Vagina (tissue), 2 donors: ENCODE measurements at regions not wholly inside any gene's neighbourhood (a gene's known extent, or its start where the extent isn't known, plus 50 kb on each side); places are given as distances from the start of the nearest gene placed in this dataset.

ENCODE experiments used
- DNase-seq, 2 donors: peaks; one replicate each; pipeline ENCODE4 v3.0.0-alpha.2; 2017; ENCODE audit errors: extremely low spot score in 2 of 2
- H3K27ac ChIP-seq: fragments of 200-600 bp; sonication (generic); one replicate; pipeline ENCODE4 v1.5.1; 2019
- H3K27me3 ChIP-seq: fragments of 200-600 bp; sonication (generic); one replicate; pipeline ENCODE4 v1.5.1; 2019
- H3K36me3 ChIP-seq, 2 donors: fragments of 200-600 bp; sonication (generic); one replicate each; pipeline ENCODE4 v1.5.1; 2017 to 2019
- H3K4me1 ChIP-seq: fragments of 200-600 bp; sonication (generic); one replicate; pipeline ENCODE4 v1.5.1; 2019
- H3K4me3 ChIP-seq, 2 donors: fragments of 200-600 bp; sonication (generic); 1 replicate in 1 of 2; 2 replicates in 1 of 2; pipeline ENCODE4 v1.5.1; 2016 to 2019
- H3K9me3 ChIP-seq: fragments of 200-600 bp; sonication (generic); one replicate; pipeline ENCODE4 v1.5.1; 2019
- CTCF ChIP-seq, 3 experiments: fragments of 450-650 bp in 2 of 3; fragments of 200-600 bp in 1 of 3; sonication (generic) in 1 of 3; IDR thresholded peaks; one replicate each; pipeline ENCODE4 v1.5.1; 2017 to 2019; ENCODE audit warnings: antibody characterized with exemption in 3 of 3, mild to moderate bottlenecking in 2 of 3, moderate library complexity in 2 of 3
- POLR2A ChIP-seq, 2 donors: fragments of 450-650 bp; IDR thresholded peaks; one replicate each; pipeline ENCODE4 v1.6.1; 2017; ENCODE audit warnings: antibody characterized with exemption in 2 of 2, mild to moderate bottlenecking in 2 of 2, moderate library complexity in 2 of 2
- POLR2AphosphoS5 ChIP-seq, 2 donors: sonication (generic); formaldehyde crosslinking; IDR thresholded peaks; one replicate each; pipeline ENCODE4 v1.9.0; 2017; ENCODE audit warnings: antibody characterized with exemption in 2 of 2, mild to moderate bottlenecking in 2 of 2, low read depth in 1 of 2; ENCODE audit not compliant: insufficient read depth in 1 of 2
- intact Hi-C: fragments of 100-400 bp; cut with DNase I; formaldehyde crosslinking; loops from one replicate; pipeline ENCODE4 v1.15.1; 2023

- H3K36me3 ChIP-seq: no peaks in the 10 kb centered on the region
- no peaks in the 10 kb centered on the region for H3K4me1 ChIP-seq
- TF ChIP-seq CTCF (IDR thresholded peaks at IDR 0.05) (no peak), POLR2AphosphoS5 (IDR thresholded peaks at IDR 0.05; ENCODE audit: insufficient read depth in 1 of 2, low read depth in 1 of 2) (no peak), POLR2A (IDR thresholded peaks at IDR 0.05) (no peak)
- DNase-seq: no peak
- intact Hi-C loops: no loop called here
- H3K27me3 ChIP-seq: no peaks in the 10 kb centered on the region
- H3K9me3 ChIP-seq: peaks cover 3% of the 10 kb centered on the region
- H3K27ac ChIP-seq: no peak overlapping the region
- no peak overlapping the region for H3K4me3 ChIP-seq
Observed at GRCh38 chr2:71908798-71909197, 238.9 kb downstream of the CYP26B1 start.

DNA sequence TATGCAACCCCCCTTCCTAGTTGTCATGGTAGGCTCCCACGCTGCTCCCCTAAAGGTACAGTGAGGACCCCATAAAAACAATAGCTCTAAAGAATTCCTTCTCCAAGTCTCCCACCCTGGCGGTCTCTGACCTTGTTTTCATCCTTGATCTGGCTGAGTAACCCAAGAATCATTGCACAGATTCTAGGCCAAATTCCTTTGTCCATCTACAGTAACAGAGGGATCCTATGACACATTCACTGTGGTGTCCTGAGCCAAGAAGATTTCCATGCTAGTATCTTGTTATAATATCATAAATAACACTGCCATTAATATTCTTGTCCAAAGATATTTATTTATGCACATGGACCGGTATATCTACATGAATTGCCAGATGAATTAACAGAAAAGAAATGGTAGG, 240.2 kb downstream of the CYP26B1 start:
- no peak for TF ChIP-seq POLR2A (IDR thresholded peaks at IDR 0.05)
- no peak for TF ChIP-seq POLR2AphosphoS5 (IDR thresholded peaks at IDR 0.05; ENCODE audit: insufficient read depth in 1 of 2, low read depth in 1 of 2)
- TF ChIP-seq CTCF (IDR thresholded peaks at IDR 0.05): no peak
- Histone ChIP-seq H3K27me3 (no peaks in the 10 kb centered on the region), H3K9me3 (peaks cover 3% of the 10 kb centered on the region), H3K36me3 (no peaks in the 10 kb centered on the region), H3K4me1 (no peaks in the 10 kb centered on the region), H3K27ac (no peak overlapping the region), H3K4me3 (no peak overlapping the region)
- intact Hi-C loops: no loop called here
- DNase-seq: no peak

- no peaks in the 10 kb centered on the region for H3K27me3 ChIP-seq
- H3K4me3 ChIP-seq: no peak overlapping the region
- H3K4me1 ChIP-seq: no peaks in the 10 kb centered on the region
- H3K9me3 ChIP-seq: peaks cover 3% of the 10 kb centered on the region
- no peak overlapping the region for H3K27ac ChIP-seq
- no peak for DNase-seq
- no peak for TF ChIP-seq POLR2AphosphoS5 (IDR thresholded peaks at IDR 0.05; ENCODE audit: insufficient read depth in 1 of 2, low read depth in 1 of 2)
- no peak for TF ChIP-seq POLR2A (IDR thresholded peaks at IDR 0.05)
- no peak for TF ChIP-seq CTCF (IDR thresholded peaks at IDR 0.05)
- intact Hi-C loops: no loop called here
- no peaks in the 10 kb centered on the region for H3K36me3 ChIP-seq
Observed at GRCh38 chr2:71906357-71906973, 241.2 kb downstream of the CYP26B1 start.

GRCh38 chr2:71905205-71905604, 242.5 kb downstream of the CYP26B1 start:
- TF ChIP-seq POLR2A (IDR thresholded peaks at IDR 0.05): no peak
- intact Hi-C loops: no loop called here
- H3K9me3 ChIP-seq: peaks cover 3% of the 10 kb centered on the region
- H3K36me3 ChIP-seq: no peaks in the 10 kb centered on the region
- H3K4me1 ChIP-seq: no peaks in the 10 kb centered on the region
- DNase-seq: no peak
- H3K27ac ChIP-seq: no peak overlapping the region
- H3K4me3 ChIP-seq: no peak overlapping the region
- no peaks in the 10 kb centered on the region for H3K27me3 ChIP-seq

DNA sequence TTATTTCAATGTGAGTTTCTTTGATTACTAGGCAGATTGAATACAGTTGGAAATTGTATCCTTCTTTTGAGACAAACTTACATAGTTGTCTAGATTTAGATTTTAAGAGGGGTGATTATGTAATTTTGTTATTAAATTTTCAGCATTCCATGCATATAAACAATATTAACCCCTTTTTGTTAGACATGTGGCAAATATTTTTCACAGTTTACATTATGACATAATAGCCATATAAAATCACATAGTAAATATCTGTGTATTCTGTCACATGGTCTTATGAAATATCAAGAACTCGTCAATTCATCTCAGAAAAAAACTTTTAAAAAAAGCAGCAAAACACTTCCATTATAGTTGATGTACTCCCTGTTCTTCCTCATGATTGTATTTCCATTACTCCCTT, 243.8 kb downstream of the CYP26B1 start:
- Histone ChIP-seq H3K27me3 (no peaks in the 10 kb centered on the region), H3K9me3 (no peaks in the 10 kb centered on the region), H3K4me3 (no peak overlapping the region), H3K4me1 (no peaks in the 10 kb centered on the region), H3K27ac (no peak overlapping the region), H3K36me3 (no peaks in the 10 kb centered on the region)
- intact Hi-C loops: no loop called here
- TF ChIP-seq POLR2A (IDR thresholded peaks at IDR 0.05): no peak
- TF ChIP-seq POLR2AphosphoS5 (IDR thresholded peaks at IDR 0.05; ENCODE audit: insufficient read depth in 1 of 2, low read depth in 1 of 2): no peak
- TF ChIP-seq CTCF (IDR thresholded peaks at IDR 0.05): no peak
- DNase-seq: no peak
